ENCODE measurements at regions not wholly inside any gene's neighbourhood (a gene's known extent, or its start where the extent isn't known, plus 50 kb on each side); places are given as distances from the start of the nearest gene placed in this dataset.

- DNase-seq, result no peak
- no peak for ATAC-seq
These were observed 91.6 kb upstream of the GNPDA2 start for GRCh38 chr4:44817930-44818329.

- no peak for ATAC-seq
- DNase-seq, result no peak
These were observed 79.7 kb upstream of the GNPDA2 start for GRCh38 chr4:44806071-44806470.

GRCh38 chr4:44804301-44804700 is 77.9 kb upstream of the GNPDA2 start:
- DNase-seq (no peak), ATAC-seq (no peak)

- no peak for DNase-seq
- ATAC-seq, result no peak
These were observed 75.0 kb upstream of the GNPDA2 start for GRCh38 chr4:44801384-44801783.

GRCh38 chr4:44791831-44792230 is 65.5 kb upstream of the GNPDA2 start:
- ATAC-seq (no peak), DNase-seq (no peak)

- DNase-seq (no peak), ATAC-seq (no peak)
These were observed 50.8 kb upstream of the GNPDA2 start for GRCh38 chr4:44777115-44777514.
